ENCODE measurements at regions not wholly inside any gene's neighbourhood (a gene's known extent, or its start where the extent isn't known, plus 50 kb on each side); places are given as distances from the start of the nearest gene placed in this dataset.

DNA sequence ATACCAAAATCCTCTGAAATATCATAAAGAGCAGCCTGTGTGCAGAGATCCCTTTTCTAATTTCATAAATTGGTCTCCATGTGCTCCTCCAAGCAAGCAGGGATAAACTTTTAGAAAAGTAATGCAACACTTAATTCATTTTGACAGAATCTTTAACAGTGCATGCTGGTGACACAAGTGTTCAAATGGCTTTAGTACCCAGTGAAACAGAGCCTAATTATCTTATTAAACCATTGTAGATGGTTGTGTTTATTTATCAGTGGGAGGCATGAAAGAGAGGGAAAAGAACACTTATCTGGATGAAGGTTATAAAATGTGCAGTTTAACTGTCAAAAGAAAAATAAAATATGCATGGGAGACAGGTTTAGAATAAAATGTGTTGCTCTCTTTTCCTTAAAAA, 945.0 kb upstream of the PCDH20 start:
- H3K79me2 ChIP-seq = no peaks in the 10 kb centered on the region
- no peak overlapping the region for H3K4me2 ChIP-seq
- TF ChIP-seq EZH2 (IDR thresholded peaks at IDR 0.05; ENCODE audit: borderline replicate concordance) = no peak
- TF ChIP-seq, protein P1, sequence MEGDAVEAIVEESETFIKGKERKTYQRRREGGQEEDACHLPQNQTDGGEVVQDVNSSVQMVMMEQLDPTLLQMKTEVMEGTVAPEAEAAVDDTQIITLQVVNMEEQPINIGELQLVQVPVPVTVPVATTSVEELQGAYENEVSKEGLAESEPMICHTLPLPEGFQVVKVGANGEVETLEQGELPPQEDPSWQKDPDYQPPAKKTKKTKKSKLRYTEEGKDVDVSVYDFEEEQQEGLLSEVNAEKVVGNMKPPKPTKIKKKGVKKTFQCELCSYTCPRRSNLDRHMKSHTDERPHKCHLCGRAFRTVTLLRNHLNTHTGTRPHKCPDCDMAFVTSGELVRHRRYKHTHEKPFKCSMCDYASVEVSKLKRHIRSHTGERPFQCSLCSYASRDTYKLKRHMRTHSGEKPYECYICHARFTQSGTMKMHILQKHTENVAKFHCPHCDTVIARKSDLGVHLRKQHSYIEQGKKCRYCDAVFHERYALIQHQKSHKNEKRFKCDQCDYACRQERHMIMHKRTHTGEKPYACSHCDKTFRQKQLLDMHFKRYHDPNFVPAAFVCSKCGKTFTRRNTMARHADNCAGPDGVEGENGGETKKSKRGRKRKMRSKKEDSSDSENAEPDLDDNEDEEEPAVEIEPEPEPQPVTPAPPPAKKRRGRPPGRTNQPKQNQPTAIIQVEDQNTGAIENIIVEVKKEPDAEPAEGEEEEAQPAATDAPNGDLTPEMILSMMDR (IDR thresholded peaks at IDR 0.05; ENCODE audit: poor library complexity) = no peak
- TF ChIP-seq EZH2phosphoT487 (IDR thresholded peaks at IDR 0.05; ENCODE audit: low read depth, severe bottlenecking, unreplicated experiment) = no peak
- H3K27ac ChIP-seq = no peak overlapping the region
- H2AFZ ChIP-seq = no peak overlapping the region
- H3K27me3 ChIP-seq = no peaks in the 10 kb centered on the region
- no peaks in the 10 kb centered on the region for H3K4me1 ChIP-seq (ENCODE audit: insufficient read depth)
- no peaks in the 10 kb centered on the region for H3K9me3 ChIP-seq (ENCODE audit: low read depth)
- H3K4me3 ChIP-seq = no peak overlapping the region
- H3K9me2 ChIP-seq (replicated peaks; ENCODE audit: insufficient read depth) = no peaks in the 10 kb centered on the region
- H3K36me3 ChIP-seq (replicated peaks; ENCODE audit: insufficient read depth, low read depth) = no peaks in the 10 kb centered on the region
- DNase-seq (ENCODE audit: low spot score) = no peak
- H4K20me1 ChIP-seq (ENCODE audit: insufficient read depth, poor library complexity, severe bottlenecking) = peaks cover 4% of the 10 kb centered on the region

DNA sequence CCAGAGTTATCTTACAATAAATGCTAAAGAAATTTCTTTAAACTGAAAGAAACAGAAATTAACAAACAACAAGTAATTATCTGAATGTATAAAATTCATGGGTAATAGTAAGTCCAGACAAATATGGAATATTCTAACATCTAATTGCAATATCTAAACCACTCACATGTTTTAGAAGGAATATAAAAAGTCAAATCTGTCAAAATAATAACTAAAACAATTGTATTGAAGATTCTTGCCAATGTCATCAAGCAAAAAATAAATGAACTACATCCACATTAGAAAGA, 942.9 kb upstream of the PCDH20 start:
- H3K4me1 ChIP-seq (ENCODE audit: insufficient read depth) = no peaks in the 10 kb centered on the region
- H3K27me3 ChIP-seq = no peaks in the 10 kb centered on the region
- H3K9me3 ChIP-seq (ENCODE audit: low read depth) = no peaks in the 10 kb centered on the region
- no peak overlapping the region for H3K4me3 ChIP-seq
- TF ChIP-seq EZH2phosphoT487 (IDR thresholded peaks at IDR 0.05; ENCODE audit: low read depth, severe bottlenecking, unreplicated experiment) (no peak), EZH2 (IDR thresholded peaks at IDR 0.05; ENCODE audit: borderline replicate concordance) (no peak)
- TF ChIP-seq, protein P1 (IDR thresholded peaks at IDR 0.05; ENCODE audit: poor library complexity) = no peak
- no peaks in the 10 kb centered on the region for H3K9me2 ChIP-seq (replicated peaks; ENCODE audit: insufficient read depth)
- H3K4me2 ChIP-seq = no peak overlapping the region
- peaks cover 3% of the 10 kb centered on the region for H4K20me1 ChIP-seq (ENCODE audit: insufficient read depth, poor library complexity, severe bottlenecking)
- no peak for DNase-seq (ENCODE audit: low spot score)
- no peaks in the 10 kb centered on the region for H3K36me3 ChIP-seq (replicated peaks; ENCODE audit: insufficient read depth, low read depth)
- no peak overlapping the region for H2AFZ ChIP-seq
- no peak overlapping the region for H3K27ac ChIP-seq
- H3K79me2 ChIP-seq = no peaks in the 10 kb centered on the region

DNA sequence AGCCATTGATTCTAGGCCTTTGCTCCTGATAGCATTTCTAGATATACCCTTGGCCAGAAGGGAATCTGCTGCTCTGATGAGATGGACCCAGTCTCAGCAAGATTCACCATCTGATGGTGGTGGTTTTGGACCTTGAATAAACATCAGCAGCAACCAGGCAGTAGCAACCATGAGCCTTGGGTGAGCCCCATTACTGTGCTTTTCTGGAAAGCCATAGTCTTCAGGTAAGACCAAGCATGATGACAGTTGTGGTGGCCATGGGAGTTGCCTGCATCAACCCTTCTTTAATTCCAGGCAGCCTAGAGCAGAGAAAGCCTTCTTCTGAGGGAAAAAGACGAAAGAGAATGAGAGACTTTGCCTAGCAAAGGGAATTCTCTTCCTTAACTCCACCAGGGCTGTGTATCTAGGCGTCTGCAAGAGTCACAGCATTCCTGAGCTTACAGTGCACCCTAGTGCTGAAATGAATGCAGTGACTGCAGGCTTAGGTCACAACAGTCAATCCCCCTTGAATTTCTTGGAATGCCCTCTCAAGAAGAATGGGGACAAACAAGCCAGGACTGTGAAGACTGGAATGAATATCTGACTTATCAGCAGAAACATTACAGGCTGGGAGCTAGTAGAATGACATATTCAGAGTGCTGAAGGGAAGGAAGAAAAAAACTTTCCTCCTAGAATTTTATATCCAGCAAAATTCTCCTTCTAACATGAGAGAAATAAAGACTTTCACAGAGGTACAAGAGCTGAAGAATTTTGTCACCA, 942.4 kb upstream of the PCDH20 start:
- H3K27me3 ChIP-seq = no peaks in the 10 kb centered on the region
- no peaks in the 10 kb centered on the region for H3K9me3 ChIP-seq (ENCODE audit: low read depth)
- DNase-seq (ENCODE audit: low spot score) = peak; percentile 60
- no peaks in the 10 kb centered on the region for H4K20me1 ChIP-seq (ENCODE audit: insufficient read depth, poor library complexity, severe bottlenecking)
- no peak overlapping the region for H3K4me3 ChIP-seq
- no peaks in the 10 kb centered on the region for H3K4me1 ChIP-seq (ENCODE audit: insufficient read depth)
- H3K79me2 ChIP-seq = no peaks in the 10 kb centered on the region
- no peak overlapping the region for H3K27ac ChIP-seq
- WGBS (ENCODE audit: low lambda C conversion rate, missing lambda C conversion rate) = 43% methylated on average over 2 of the region's 2 CpGs
- H2AFZ ChIP-seq = no peak overlapping the region
- no peaks in the 10 kb centered on the region for H3K9me2 ChIP-seq (replicated peaks; ENCODE audit: insufficient read depth)
- no peaks in the 10 kb centered on the region for H3K36me3 ChIP-seq (replicated peaks; ENCODE audit: insufficient read depth, low read depth)
- TF ChIP-seq, protein P1 (IDR thresholded peaks at IDR 0.05; ENCODE audit: poor library complexity) = peak; percentile 62
- TF ChIP-seq EZH2 (IDR thresholded peaks at IDR 0.05; ENCODE audit: borderline replicate concordance) = no peak
- TF ChIP-seq EZH2phosphoT487 (IDR thresholded peaks at IDR 0.05; ENCODE audit: low read depth, severe bottlenecking, unreplicated experiment) = no peak
- no peak overlapping the region for H3K4me2 ChIP-seq

DNA sequence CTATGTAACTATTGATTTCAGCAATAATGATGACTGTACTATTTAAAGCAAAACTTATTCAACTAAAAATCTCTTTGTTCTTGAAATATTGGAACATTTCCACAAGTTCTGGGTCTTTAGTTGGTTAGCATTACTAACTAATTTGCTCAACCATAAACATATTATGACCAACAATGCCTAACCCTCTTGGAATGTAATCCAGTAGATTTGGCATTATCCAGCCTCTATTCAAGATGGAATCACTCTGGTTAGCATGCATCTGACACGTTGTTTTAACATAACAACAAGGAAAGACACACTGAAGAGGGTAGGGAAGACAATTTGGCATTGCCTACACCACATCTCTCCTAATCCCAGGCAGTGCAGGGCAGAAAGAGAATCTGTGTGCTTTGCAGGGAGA, 941.3 kb upstream of the PCDH20 start:
- Histone ChIP-seq H3K36me3 (replicated peaks; ENCODE audit: insufficient read depth, low read depth) (no peaks in the 10 kb centered on the region), H2AFZ (no peak overlapping the region)
- 48% methylated on average over 1 of the region's 1 CpG for WGBS (ENCODE audit: low lambda C conversion rate, missing lambda C conversion rate)

More for the DNA sequence above, 941.3 kb upstream of the PCDH20 start:
- H3K9me2 ChIP-seq (replicated peaks; ENCODE audit: insufficient read depth) = no peaks in the 10 kb centered on the region
- no peak for DNase-seq (ENCODE audit: low spot score)
- TF ChIP-seq, protein P1 (IDR thresholded peaks at IDR 0.05; ENCODE audit: poor library complexity) = no peak
- TF ChIP-seq EZH2 (IDR thresholded peaks at IDR 0.05; ENCODE audit: borderline replicate concordance) (no peak), EZH2phosphoT487 (IDR thresholded peaks at IDR 0.05; ENCODE audit: low read depth, severe bottlenecking, unreplicated experiment) (no peak)
- H3K4me3 ChIP-seq = no peak overlapping the region
- H3K4me2 ChIP-seq = no peak overlapping the region
- H3K79me2 ChIP-seq = no peaks in the 10 kb centered on the region
- no peaks in the 10 kb centered on the region for H4K20me1 ChIP-seq (ENCODE audit: insufficient read depth, poor library complexity, severe bottlenecking)
- H3K27me3 ChIP-seq = no peaks in the 10 kb centered on the region
- no peaks in the 10 kb centered on the region for H3K4me1 ChIP-seq (ENCODE audit: insufficient read depth)
- no peaks in the 10 kb centered on the region for H3K9me3 ChIP-seq (ENCODE audit: low read depth)
- H3K27ac ChIP-seq = no peak overlapping the region

Data from hepatocyte (in vitro differentiated cells).